ENCODE measurements at regions not wholly inside any gene's neighbourhood (a gene's known extent, or its start where the extent isn't known, plus 50 kb on each side); places are given as distances from the start of the nearest gene placed in this dataset.

- Histone ChIP-seq H3K4me1 (replicated peaks in 1 of 2) (no peaks in the 10 kb centered on the region), H3K27ac (no peak overlapping the region), H3K4me3 (no peak overlapping the region)
- in situ Hi-C loops (cut with MboI; ENCODE audit: low pct_unique_long_range_greater_than_20kb in 2 of 9, low sequenced_read_pairs in 9 of 9, unreplicated experiment in 9 of 9), result no loop called here
- WGBS, 10 experiments, result 0 to 73% (median 51%) methylated on average over 1 to 4 of the region's 4 CpGs; no CpG with 5 or more reads in 1 of the 10 experiments
- ATAC-seq (replicated peaks in 6 of 8), result no peak
Observed at GRCh38 chr2:193980599-193980998, 1676.4 kb upstream of the SLC39A10 start.

GRCh38 chr2:193973781-193974180 is 1683.2 kb upstream of the SLC39A10 start:
- WGBS, 10 experiments, result 7 to 96% (median 72%) methylated on average over 1 to 5 of the region's 6 CpGs
- H3K27ac ChIP-seq, result no peak overlapping the region
- ATAC-seq (replicated peaks in 6 of 8), result peak in 1 of 8 experiments; percentile 45
- no peak overlapping the region for H3K4me3 ChIP-seq
- in situ Hi-C loops (cut with MboI; ENCODE audit: low pct_unique_long_range_greater_than_20kb in 2 of 9, low sequenced_read_pairs in 9 of 9, unreplicated experiment in 9 of 9), result no loop called here
- no peaks in the 10 kb centered on the region for H3K4me1 ChIP-seq (replicated peaks in 1 of 2)

- H3K27ac ChIP-seq, result peak overlapping the region; percentile 42 to 43
- no peak overlapping the region for H3K4me3 ChIP-seq
- peak in 6 of 8 experiments; percentile 23 to 100 (median 100) for ATAC-seq (replicated peaks in 6 of 8)
- in situ Hi-C loops (cut with MboI; ENCODE audit: low pct_unique_long_range_greater_than_20kb in 2 of 9, low sequenced_read_pairs in 9 of 9, unreplicated experiment in 9 of 9), result no loop called here
- H3K4me1 ChIP-seq (replicated peaks in 1 of 2), result peaks cover 10 to 14% of the 10 kb centered on the region in 2 donors
Observed at GRCh38 chr2:193966590-193966989, 1690.4 kb upstream of the SLC39A10 start.

DNA sequence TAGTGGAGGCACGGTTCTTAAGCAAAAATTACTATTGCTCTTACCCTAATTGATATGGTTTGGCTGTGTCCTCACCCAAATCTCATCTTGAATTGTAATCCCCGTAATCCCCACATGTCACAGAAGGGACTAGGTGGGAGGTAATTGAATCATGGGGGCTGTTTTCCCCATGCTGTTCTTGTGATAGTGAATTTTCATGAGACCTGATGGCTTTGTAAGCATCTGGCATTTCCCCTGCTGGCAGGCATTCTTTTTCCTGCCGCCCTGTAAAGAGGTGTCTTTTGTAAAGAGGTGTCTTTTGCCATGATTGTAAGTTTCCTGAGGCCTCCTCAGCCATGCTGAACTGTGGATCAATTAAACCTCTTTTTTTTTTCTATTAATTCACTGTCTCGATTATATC is 1691.8 kb upstream of the SLC39A10 start:
- no peak for ATAC-seq (replicated peaks in 6 of 8)
- Histone ChIP-seq H3K4me3 (no peak overlapping the region), H3K4me1 (replicated peaks in 1 of 2) (peaks cover 10 to 14% of the 10 kb centered on the region in 2 donors), H3K27ac (no peak overlapping the region)
- in situ Hi-C loops (cut with MboI; ENCODE audit: low pct_unique_long_range_greater_than_20kb in 2 of 9, low sequenced_read_pairs in 9 of 9, unreplicated experiment in 9 of 9), result no loop called here
- WGBS, 10 experiments, result 0 to 100% (median 80%) methylated on average over 1 to 4 of the region's 4 CpGs; no CpG with 5 or more reads in 1 of the 10 experiments

GRCh38 chr2:193963472-193964119 is 1693.4 kb upstream of the SLC39A10 start:
- Histone ChIP-seq H3K4me3 (no peak overlapping the region), H3K27ac (no peak overlapping the region), H3K4me1 (replicated peaks in 1 of 2) (peaks cover 10 to 14% of the 10 kb centered on the region in 2 donors)
- 0 to 83% (median 53%) methylated on average over 2 to 4 of the region's 4 CpGs; no CpG with 5 or more reads in 1 of the 10 experiments for WGBS, 10 experiments
- in situ Hi-C loops (cut with MboI; ENCODE audit: low pct_unique_long_range_greater_than_20kb in 2 of 9, low sequenced_read_pairs in 9 of 9, unreplicated experiment in 9 of 9), result no loop called here
- peak in 7 of 8 experiments; percentile 38 to 68 (median 57) for ATAC-seq (replicated peaks in 6 of 8)

DNA sequence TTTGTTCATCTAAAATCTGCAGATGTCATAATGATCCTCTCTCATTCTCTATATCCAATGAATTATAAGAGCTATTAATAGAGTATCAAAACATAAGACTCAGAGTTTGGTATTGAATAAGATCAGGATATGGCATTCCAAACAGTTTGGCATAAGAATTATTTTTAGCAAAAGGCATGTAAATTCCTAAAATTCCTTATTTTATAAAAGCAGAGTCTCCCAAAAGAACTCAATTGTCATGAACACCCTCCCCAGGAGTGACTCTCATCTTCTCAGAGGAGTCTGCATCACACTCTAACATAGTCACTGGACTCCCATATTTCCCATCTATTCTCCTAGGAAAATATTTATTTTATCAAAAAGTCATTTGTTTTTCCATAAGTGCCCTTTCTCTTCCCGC is 1710.2 kb upstream of the SLC39A10 start:
- peaks cover 0 to 4% of the 10 kb centered on the region in 2 donors for H3K4me1 ChIP-seq (replicated peaks in 1 of 2)
- in situ Hi-C loops (cut with MboI; ENCODE audit: low pct_unique_long_range_greater_than_20kb in 2 of 9, low sequenced_read_pairs in 9 of 9, unreplicated experiment in 9 of 9), result no loop called here
- ATAC-seq (replicated peaks in 6 of 8), result no peak
- no peak overlapping the region for H3K27ac ChIP-seq
- WGBS, 10 experiments, result 0 to 100% (median 78%) methylated on average over 1 of the region's 1 CpG; no CpG with 5 or more reads in 1 of the 10 experiments
- H3K4me3 ChIP-seq, result no peak overlapping the region

GRCh38 chr2:193943406-193943960 is 1713.5 kb upstream of the SLC39A10 start:
- no peak overlapping the region for H3K27ac ChIP-seq
- H3K4me3 ChIP-seq, result no peak overlapping the region
- in situ Hi-C loops (cut with MboI; ENCODE audit: low pct_unique_long_range_greater_than_20kb in 2 of 9, low sequenced_read_pairs in 9 of 9, unreplicated experiment in 9 of 9), result no loop called here
- ATAC-seq (replicated peaks in 6 of 8), result peak in 3 of 8 experiments; percentile 32 to 42 (median 34)
- peaks cover 0 to 4% of the 10 kb centered on the region in 2 donors for H3K4me1 ChIP-seq (replicated peaks in 1 of 2)
- WGBS, 10 experiments, result 0 to 86% (median 61%) methylated on average over 1 to 4 of the region's 4 CpGs

- peaks cover 0 to 3% of the 10 kb centered on the region in 2 donors for H3K4me1 ChIP-seq (replicated peaks in 1 of 2)
- no peak overlapping the region for H3K27ac ChIP-seq
- in situ Hi-C loops (cut with MboI; ENCODE audit: low pct_unique_long_range_greater_than_20kb in 2 of 9, low sequenced_read_pairs in 9 of 9, unreplicated experiment in 9 of 9), result no loop called here
- no peak for ATAC-seq (replicated peaks in 6 of 8)
- 13 to 100% (median 92%) methylated on average over 1 to 2 of the region's 3 CpGs; no CpG with 5 or more reads in 6 of the 10 experiments for WGBS, 10 experiments
- H3K4me3 ChIP-seq, result no peak overlapping the region
Observed at GRCh38 chr2:193935114-193935513, 1721.9 kb upstream of the SLC39A10 start.

DNA sequence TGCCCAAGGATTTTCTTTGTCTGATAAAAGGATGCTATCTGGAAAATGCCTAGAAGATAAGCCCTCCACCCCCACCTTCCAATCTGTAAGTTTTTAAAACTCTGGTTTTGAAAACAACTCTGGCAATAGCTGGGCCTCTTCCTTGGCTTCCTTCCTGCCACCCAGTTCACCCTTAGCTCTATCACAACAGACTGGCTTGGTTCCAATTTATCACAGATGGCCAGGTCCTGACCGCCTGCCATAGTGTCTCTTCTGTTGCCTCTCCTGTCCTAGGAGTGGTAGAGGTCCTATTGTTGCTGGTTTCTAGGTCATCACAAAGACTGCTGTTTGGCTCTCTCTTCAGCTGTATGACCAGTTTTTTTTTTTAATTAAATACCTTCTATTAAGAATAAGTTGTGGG is 1727.9 kb upstream of the SLC39A10 start:
- in situ Hi-C loops (cut with MboI; ENCODE audit: low pct_unique_long_range_greater_than_20kb in 2 of 9, low sequenced_read_pairs in 9 of 9, unreplicated experiment in 9 of 9), result no loop called here
- Histone ChIP-seq H3K4me3 (no peak overlapping the region), H3K4me1 (replicated peaks in 1 of 2) (peaks cover 0 to 4% of the 10 kb centered on the region in 2 donors), H3K27ac (no peak overlapping the region)
- no peak for ATAC-seq (replicated peaks in 6 of 8)
- WGBS, 10 experiments, result 14 to 100% (median 82%) methylated on average over 1 of the region's 1 CpG; no CpG with 5 or more reads in 4 of the 10 experiments

- Histone ChIP-seq H3K27ac (no peak overlapping the region), H3K4me3 (no peak overlapping the region)
- WGBS, 10 experiments, result 0 to 71% (median 60%) methylated on average over 1 of the region's 1 CpG; no CpG with 5 or more reads in 5 of the 10 experiments
Observed at GRCh38 chr2:193907561-193907960, 1712.8 kb upstream of the TMEFF2 start.

GRCh38 chr2:193900292-193900691 is 1705.6 kb upstream of the TMEFF2 start:
- WGBS, 10 experiments, result 0 to 100% (median 85%) methylated on average over 2 to 3 of the region's 3 CpGs; no CpG with 5 or more reads in 1 of the 10 experiments
- Histone ChIP-seq H3K27ac (no peak overlapping the region), H3K4me1 (replicated peaks in 1 of 2) (peaks cover 0 to 5% of the 10 kb centered on the region in 2 donors), H3K4me3 (no peak overlapping the region)
- no peak for ATAC-seq (replicated peaks in 6 of 8)
- in situ Hi-C loops (cut with MboI; ENCODE audit: low pct_unique_long_range_greater_than_20kb in 2 of 9, low sequenced_read_pairs in 9 of 9, unreplicated experiment in 9 of 9), result no loop called here

More at GRCh38 chr2:193907561-193907960, 1712.8 kb upstream of the TMEFF2 start:
- in situ Hi-C loops (cut with MboI; ENCODE audit: low pct_unique_long_range_greater_than_20kb in 2 of 9, low sequenced_read_pairs in 9 of 9, unreplicated experiment in 9 of 9), result no loop called here
- ATAC-seq (replicated peaks in 6 of 8), result no peak
- H3K4me1 ChIP-seq (replicated peaks in 1 of 2), result no peaks in the 10 kb centered on the region

- Histone ChIP-seq H3K4me1 (replicated peaks in 1 of 2) (peaks cover 0 to 10% of the 10 kb centered on the region in 2 donors), H3K4me3 (no peak overlapping the region), H3K27ac (no peak overlapping the region)
- in situ Hi-C loops (cut with MboI; ENCODE audit: low pct_unique_long_range_greater_than_20kb in 2 of 9, low sequenced_read_pairs in 9 of 9, unreplicated experiment in 9 of 9), result no loop called here
- peak in 5 of 8 experiments; percentile 77 to 87 (median 81) for ATAC-seq (replicated peaks in 6 of 8)
- 50 to 100% (median 69%) methylated on average over 1 of the region's 1 CpG; no CpG with 5 or more reads in 6 of the 10 experiments for WGBS, 10 experiments
Observed at GRCh38 chr2:193895226-193895625, 1700.5 kb upstream of the TMEFF2 start.

DNA sequence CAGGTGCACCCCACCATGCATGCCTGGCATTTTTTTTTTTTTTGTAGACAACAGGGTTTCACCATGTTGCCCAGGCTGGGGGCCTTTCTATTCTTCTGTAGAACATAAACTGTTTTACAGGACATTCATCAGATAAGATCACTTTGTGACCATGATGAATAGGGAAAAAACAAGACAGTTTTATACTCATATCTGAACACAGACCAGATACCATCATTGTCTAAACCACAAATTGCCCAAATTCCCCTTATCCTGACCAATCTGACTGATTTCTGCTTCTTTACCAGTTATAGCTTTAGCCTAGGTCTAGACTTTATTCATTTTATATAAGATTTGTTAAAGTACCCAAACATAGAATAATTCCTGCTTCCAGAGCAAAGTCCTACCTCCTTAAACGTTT is 1699.3 kb upstream of the TMEFF2 start:
- Histone ChIP-seq H3K4me3 (no peak overlapping the region), H3K27ac (no peak overlapping the region), H3K4me1 (replicated peaks in 1 of 2) (peaks cover 0 to 10% of the 10 kb centered on the region in 2 donors)
- ATAC-seq (replicated peaks in 6 of 8), result no peak
- in situ Hi-C loops (cut with MboI; ENCODE audit: low pct_unique_long_range_greater_than_20kb in 2 of 9, low sequenced_read_pairs in 9 of 9, unreplicated experiment in 9 of 9), result no loop called here
- WGBS, 10 experiments, result 0 to 100% (median 46%) methylated on average over 1 of the region's 1 CpG; no CpG with 5 or more reads in 3 of the 10 experiments

Data from motor neuron (in vitro differentiated cells).